ENCODE measurements at regions not wholly inside any gene's neighbourhood (a gene's known extent, or its start where the extent isn't known, plus 50 kb on each side); places are given as distances from the start of the nearest gene placed in this dataset.

DNA sequence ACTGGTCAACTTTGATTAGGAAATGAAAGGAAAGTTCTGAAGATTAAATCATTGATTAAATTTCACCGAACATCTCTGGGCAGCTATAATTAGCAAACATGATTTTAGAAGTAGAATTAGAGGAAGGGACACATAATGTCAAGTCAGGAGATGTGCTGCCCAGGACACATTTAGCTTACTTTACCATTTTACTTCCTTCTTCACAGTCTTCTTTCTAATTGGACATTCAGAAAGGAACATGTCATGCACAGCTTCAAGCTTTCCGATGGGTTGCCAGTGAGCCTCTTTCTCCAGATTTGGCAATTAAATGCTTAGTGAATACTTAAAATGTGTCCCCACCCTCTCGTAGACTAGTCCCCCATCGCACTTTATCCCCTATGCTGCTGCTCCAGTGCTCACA, 234.7 kb downstream of the FAM76B start:
- TF ChIP-seq, protein P1, sequence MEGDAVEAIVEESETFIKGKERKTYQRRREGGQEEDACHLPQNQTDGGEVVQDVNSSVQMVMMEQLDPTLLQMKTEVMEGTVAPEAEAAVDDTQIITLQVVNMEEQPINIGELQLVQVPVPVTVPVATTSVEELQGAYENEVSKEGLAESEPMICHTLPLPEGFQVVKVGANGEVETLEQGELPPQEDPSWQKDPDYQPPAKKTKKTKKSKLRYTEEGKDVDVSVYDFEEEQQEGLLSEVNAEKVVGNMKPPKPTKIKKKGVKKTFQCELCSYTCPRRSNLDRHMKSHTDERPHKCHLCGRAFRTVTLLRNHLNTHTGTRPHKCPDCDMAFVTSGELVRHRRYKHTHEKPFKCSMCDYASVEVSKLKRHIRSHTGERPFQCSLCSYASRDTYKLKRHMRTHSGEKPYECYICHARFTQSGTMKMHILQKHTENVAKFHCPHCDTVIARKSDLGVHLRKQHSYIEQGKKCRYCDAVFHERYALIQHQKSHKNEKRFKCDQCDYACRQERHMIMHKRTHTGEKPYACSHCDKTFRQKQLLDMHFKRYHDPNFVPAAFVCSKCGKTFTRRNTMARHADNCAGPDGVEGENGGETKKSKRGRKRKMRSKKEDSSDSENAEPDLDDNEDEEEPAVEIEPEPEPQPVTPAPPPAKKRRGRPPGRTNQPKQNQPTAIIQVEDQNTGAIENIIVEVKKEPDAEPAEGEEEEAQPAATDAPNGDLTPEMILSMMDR (IDR thresholded peaks at IDR 0.05) = no peak
- no peak for TF ChIP-seq POLR2A (IDR thresholded peaks at IDR 0.05)
- TF ChIP-seq EP300 (IDR thresholded peaks at IDR 0.05) = no peak

Measured in ovary (tissue), 3 donors.